Kidney (tissue), 13 donors: ENCODE measurements at regions not wholly inside any gene's neighbourhood (a gene's known extent, or its start where the extent isn't known, plus 50 kb on each side); places are given as distances from the start of the nearest gene placed in this dataset.

Source experiments
- DNase-seq, 5 donors: peaks; one replicate each; pipeline ENCODE4 v3.0.0-alpha.2; 2013 to 2020
- FAIRE-seq: peaks from 2 replicates; lab custom pipeline; 2012; peaks lifted over from hg19 to GRCh38; lab: Jason Lieb, UNC
- H3K27ac ChIP-seq, 2 donors: one replicate each; pipeline ENCODE4 v1.7.0; 2013; ENCODE audit warnings: low read depth in 2 of 2, low read length in 2 of 2, inconsistent platforms in 1 of 2
- H3K27me3 ChIP-seq: one replicate; pipeline ENCODE4 v1.7.1; 2013; ENCODE audit warnings: low read length, inconsistent platforms; ENCODE audit not compliant: control insufficient read depth, insufficient read depth
- H3K36me3 ChIP-seq, 3 donors: one replicate each; pipeline versions ENCODE4 v1.7.0 to v1.7.1; 2013; ENCODE audit warnings: low read length in 3 of 3, control low read depth in 1 of 3, inconsistent platforms in 1 of 3; ENCODE audit not compliant: insufficient read depth in 3 of 3, control insufficient read depth in 2 of 3
- H3K4me1 ChIP-seq, 3 donors: one replicate each; pipeline versions ENCODE4 v1.7.0 to v1.7.1; 2013; ENCODE audit warnings: low read length in 3 of 3, inconsistent platforms in 1 of 3, low read depth in 1 of 3; ENCODE audit not compliant: control insufficient read depth in 2 of 3, insufficient read depth in 2 of 3
- H3K4me3 ChIP-seq, 3 donors: one replicate each; pipeline versions ENCODE4 v1.7.0 to v1.8.1; 2013; ENCODE audit warnings: low read length in 3 of 3, control low read depth in 1 of 3, inconsistent platforms in 1 of 3
- H3K9ac ChIP-seq, 3 donors: one replicate each; pipeline versions ENCODE4 v1.7.0 to v1.7.1; 2013; ENCODE audit warnings: low read length in 3 of 3, control low read depth in 1 of 3, inconsistent platforms in 1 of 3
- H3K9me3 ChIP-seq, 3 donors: one replicate each; pipeline versions ENCODE4 v1.7.0 to v1.7.1; 2013; ENCODE audit warnings: low read length in 3 of 3, control low read depth in 1 of 3, inconsistent platforms in 1 of 3; ENCODE audit not compliant: control insufficient read depth in 2 of 3, insufficient read depth in 1 of 3
- CTCF ChIP-seq: IDR thresholded peaks from 3 replicates; pipeline ENCODE4 v1.5.1; 2012; ENCODE audit warnings: mild to moderate bottlenecking, moderate library complexity, borderline replicate concordance; ENCODE audit not compliant: insufficient read depth; ENCODE audit errors: extremely low read depth
- intact Hi-C: fragments of 100-400 bp; cut with DNase I; formaldehyde crosslinking; loops from one replicate; pipeline ENCODE4 v1.11.1; 2022
- donor health status: control.
- donor health status: control.
- donor health status: control.
- donor health status: control.
- donor health status: control.
- donor health status: DM: yes; HTN: yes; CAD: no.
- donor health status: Normal renal cell carcinoma (clear cell type).

DNA sequence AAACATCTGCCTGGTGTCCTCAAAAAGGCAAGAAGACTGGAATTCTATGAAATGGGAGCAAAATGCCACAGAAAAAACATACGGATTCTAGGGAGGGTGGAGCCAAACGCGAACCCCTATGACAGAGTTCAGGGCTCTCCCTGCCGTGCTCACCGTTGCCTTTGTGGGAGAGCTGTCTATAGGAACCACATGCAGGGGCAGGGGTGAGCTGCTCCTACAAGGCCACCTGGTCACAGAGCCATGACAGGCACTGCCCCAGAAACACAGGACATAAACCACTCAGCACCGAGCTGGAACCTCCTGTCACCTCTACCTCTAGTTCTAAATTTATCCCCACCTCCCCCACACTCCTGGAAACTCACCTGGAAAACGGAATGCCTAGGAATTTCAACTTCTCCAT, 155.1 kb upstream of the ZNF32 start:
- DNase-seq (peak in 2 of 5 donors; percentile 26 to 40), FAIRE-seq (no peak)
- H3K4me1 ChIP-seq: no peaks in the 10 kb centered on the region
- H3K27ac ChIP-seq: no peak overlapping the region
- TF ChIP-seq CTCF: no peak
- no peaks in the 10 kb centered on the region for H3K9me3 ChIP-seq
- no peak overlapping the region for H3K9ac ChIP-seq
- H3K27me3 ChIP-seq: no peaks in the 10 kb centered on the region
- H3K4me3 ChIP-seq: no peak overlapping the region
- intact Hi-C loops: no loop called here
- H3K36me3 ChIP-seq: no peaks in the 10 kb centered on the region

GRCh38 chr10:43802988-43803696, 154.5 kb upstream of the ZNF32 start:
- no peaks in the 10 kb centered on the region for H3K27me3 ChIP-seq
- no peak for DNase-seq
- FAIRE-seq: no peak
- no peaks in the 10 kb centered on the region for H3K36me3 ChIP-seq
- H3K9ac ChIP-seq: no peak overlapping the region
- no peak for TF ChIP-seq CTCF
- H3K4me3 ChIP-seq: no peak overlapping the region
- no peaks in the 10 kb centered on the region for H3K9me3 ChIP-seq
- H3K4me1 ChIP-seq: no peaks in the 10 kb centered on the region
- intact Hi-C loops: no loop called here
- no peak overlapping the region for H3K27ac ChIP-seq

DNA sequence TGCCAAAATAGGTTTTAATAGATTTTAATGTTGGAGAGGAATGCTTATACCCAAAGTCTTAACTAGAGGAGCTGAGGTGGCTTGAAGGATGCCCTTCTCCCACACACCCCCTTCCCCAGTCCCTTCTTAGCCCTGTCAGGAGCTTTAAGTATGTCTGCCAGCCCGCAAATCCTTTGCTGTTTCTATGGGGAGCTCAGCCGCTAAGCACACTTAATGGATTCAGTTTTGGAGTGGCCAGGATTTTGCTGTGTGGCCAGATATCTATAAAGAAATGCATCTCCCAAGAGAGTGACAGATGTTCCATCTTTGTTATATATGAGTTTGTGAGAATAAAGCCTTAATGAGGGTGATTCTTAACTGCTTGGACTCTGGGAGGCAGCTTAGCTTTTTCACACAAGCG, 152.9 kb upstream of the ZNF32 start:
- H3K27me3 ChIP-seq: no peaks in the 10 kb centered on the region
- H3K9ac ChIP-seq: no peak overlapping the region
- H3K4me1 ChIP-seq: no peaks in the 10 kb centered on the region
- no peaks in the 10 kb centered on the region for H3K36me3 ChIP-seq
- no peak overlapping the region for H3K4me3 ChIP-seq
- no peak for TF ChIP-seq CTCF
- no peaks in the 10 kb centered on the region for H3K9me3 ChIP-seq
- no peak for DNase-seq
- no peak overlapping the region for H3K27ac ChIP-seq
- FAIRE-seq: no peak
- intact Hi-C loops: no loop called here

- Histone ChIP-seq H3K9ac (no peak overlapping the region), H3K4me3 (no peak overlapping the region), H3K27ac (no peak overlapping the region), H3K9me3 (no peaks in the 10 kb centered on the region), H3K4me1 (no peaks in the 10 kb centered on the region), H3K36me3 (no peaks in the 10 kb centered on the region), H3K27me3 (no peaks in the 10 kb centered on the region)
- no peak for FAIRE-seq
- intact Hi-C loops: no loop called here
- no peak for DNase-seq
- TF ChIP-seq CTCF: no peak
These were observed 152.5 kb upstream of the ZNF32 start for GRCh38 chr10:43801140-43801539.
